ENCODE measurements at regions not wholly inside any gene's neighbourhood (a gene's known extent, or its start where the extent isn't known, plus 50 kb on each side); places are given as distances from the start of the nearest gene placed in this dataset.

DNA sequence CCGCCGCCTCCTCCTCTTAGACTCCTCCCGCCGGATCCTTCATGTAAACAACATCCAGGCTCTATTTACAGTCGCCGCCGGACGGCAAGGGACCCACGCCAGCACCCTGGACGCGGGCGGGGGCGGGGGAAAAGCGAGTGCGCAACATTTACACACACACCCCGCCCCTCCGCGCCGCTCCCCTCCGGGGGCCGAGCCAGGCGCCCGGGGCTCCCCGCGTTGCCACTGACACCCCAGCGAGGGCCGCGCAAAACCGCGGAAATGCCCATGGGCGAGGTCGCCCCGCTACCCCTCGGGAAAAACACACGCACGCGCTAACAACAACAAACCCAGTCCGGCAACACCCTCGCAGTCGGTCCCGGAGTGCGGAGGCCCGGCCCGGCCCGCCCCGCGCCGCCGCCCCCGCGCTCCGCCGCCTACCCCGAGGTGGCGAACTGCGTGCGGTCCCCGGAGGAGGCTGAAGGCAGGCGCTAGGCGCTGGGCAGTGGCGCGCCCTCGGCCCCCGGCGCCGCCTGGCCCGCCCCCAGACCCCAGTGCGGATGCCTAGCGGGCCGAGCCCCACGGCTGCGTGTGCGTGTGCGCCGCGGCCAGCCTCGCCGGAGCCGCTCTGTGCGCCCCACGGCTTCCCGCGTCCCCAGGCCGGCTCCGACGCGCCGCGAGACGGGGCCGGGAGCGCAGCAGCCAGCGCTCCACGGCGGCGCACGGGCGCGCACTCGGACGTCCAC lies 81.1 kb upstream of the AK4 start:
- TF ChIP-seq CTCF (IDR thresholded peaks at IDR 0.05; ENCODE audit: low read depth, low read length), result no peak
- DNase-seq (ENCODE audit: low read depth in 2 of 2), result peak; percentile 78 to 95
- H3K4me3 ChIP-seq (replicated peaks in 1 of 2; ENCODE audit: low read depth in 2 of 2, low read length in 2 of 2), result peak overlapping the region; percentile 59 to 84

DNA sequence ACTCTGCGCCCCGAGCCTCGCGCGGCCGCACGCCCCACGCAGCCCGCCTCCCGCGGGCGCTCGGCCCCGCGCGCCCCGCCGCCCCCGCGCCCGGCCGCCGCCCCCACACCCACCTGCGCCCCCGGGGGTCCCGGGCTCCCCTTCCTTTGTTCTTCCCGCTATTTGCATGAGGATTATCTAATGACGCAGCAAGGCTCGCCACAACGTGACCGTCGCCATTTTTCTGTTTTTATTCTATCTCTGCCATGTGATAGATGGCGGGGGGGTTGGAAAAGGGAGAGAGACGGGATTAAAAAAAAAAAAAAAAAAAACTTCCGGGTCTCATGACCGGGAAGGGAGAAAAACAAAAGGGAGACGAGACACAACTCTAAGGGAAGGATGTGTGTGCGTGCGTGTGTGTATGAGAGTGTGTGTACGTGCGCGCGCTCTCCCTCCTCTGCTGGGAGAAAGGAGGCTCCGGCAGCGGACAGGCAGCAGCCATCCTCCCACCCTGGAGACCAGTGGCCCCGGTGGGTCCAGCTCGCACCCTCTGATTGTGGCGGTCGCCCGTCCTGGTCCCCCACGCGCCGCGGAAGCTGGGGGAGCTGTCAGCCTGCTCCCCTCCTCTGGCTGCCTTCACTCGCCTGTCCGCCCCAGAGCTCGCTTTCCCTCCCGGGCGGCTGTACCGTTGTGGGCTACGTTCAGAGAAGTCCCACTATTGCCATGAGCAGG lies 80.4 kb upstream of the AK4 start:
- peak; percentile 76 to 93 for DNase-seq (ENCODE audit: low read depth in 2 of 2)
- no peak for TF ChIP-seq CTCF (IDR thresholded peaks at IDR 0.05; ENCODE audit: low read depth, low read length)
- peak overlapping the region; percentile 82 to 84 for H3K4me3 ChIP-seq (replicated peaks in 1 of 2; ENCODE audit: low read depth in 2 of 2, low read length in 2 of 2)

DNA sequence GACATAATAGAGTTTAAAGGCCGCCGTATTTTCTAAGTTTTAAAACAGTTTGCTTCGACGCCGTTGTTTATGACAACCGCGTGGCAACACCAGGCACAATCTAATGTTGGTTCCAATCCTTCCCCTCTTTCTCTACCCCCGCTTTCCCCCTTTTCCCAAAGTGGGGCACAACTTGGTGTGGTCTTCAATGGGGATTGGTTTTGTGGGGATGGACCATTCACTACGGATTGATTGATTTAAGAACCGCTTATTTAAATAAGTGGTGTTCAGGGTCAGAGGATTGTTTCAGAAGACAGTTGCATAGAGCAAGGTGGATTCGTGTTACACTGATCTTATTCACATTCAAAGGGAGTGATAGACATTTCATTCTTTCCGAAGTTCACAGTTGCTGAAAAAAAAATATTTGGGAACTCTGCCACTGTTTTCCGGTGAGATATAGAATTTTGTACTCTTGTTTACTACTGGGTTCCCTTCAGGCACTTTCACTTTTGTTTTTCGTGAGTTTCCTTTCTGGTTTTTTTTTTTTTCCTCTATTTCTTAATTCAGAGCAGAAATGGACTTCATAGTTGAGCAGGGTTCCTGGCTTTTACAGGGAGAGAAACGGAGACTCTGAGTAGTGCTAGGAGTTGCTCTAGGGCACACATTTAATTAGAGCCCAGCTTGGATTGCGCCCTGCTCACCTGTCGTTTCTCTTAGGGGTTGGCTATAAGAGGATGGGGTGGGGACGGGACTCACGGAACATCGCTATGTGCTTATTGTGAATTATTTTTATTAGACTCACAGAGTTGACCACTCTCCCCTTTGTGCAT lies 79.6 kb upstream of the AK4 start:
- peak; percentile 31 to 68 for DNase-seq (ENCODE audit: low read depth in 2 of 2)
- no peak for TF ChIP-seq CTCF (IDR thresholded peaks at IDR 0.05; ENCODE audit: low read depth, low read length)
- H3K4me3 ChIP-seq (replicated peaks in 1 of 2; ENCODE audit: low read depth in 2 of 2, low read length in 2 of 2), result peak overlapping the region; percentile 82 to 84

GRCh38 chr1:65069011-65069565 lies 78.9 kb upstream of the AK4 start:
- peak overlapping the region; percentile 82 to 84 for H3K4me3 ChIP-seq (replicated peaks in 1 of 2; ENCODE audit: low read depth in 2 of 2, low read length in 2 of 2)

GRCh38 chr1:65072845-65073244 lies 75.2 kb upstream of the AK4 start:
- no peak for DNase-seq (ENCODE audit: low read depth in 2 of 2)
- no peak for TF ChIP-seq CTCF (IDR thresholded peaks at IDR 0.05; ENCODE audit: low read depth, low read length)
- no peak overlapping the region for H3K4me3 ChIP-seq (replicated peaks in 1 of 2; ENCODE audit: low read depth in 2 of 2, low read length in 2 of 2)

More at GRCh38 chr1:65069011-65069565, 78.9 kb upstream of the AK4 start:
- TF ChIP-seq CTCF (IDR thresholded peaks at IDR 0.05; ENCODE audit: low read depth, low read length), result no peak
- DNase-seq (ENCODE audit: low read depth in 2 of 2), result no peak

GRCh38 chr1:65075123-65075976 lies 72.7 kb upstream of the AK4 start:
- DNase-seq (ENCODE audit: low read depth in 2 of 2), result peak; percentile 78 to 85
- no peak overlapping the region for H3K4me3 ChIP-seq (replicated peaks in 1 of 2; ENCODE audit: low read depth in 2 of 2, low read length in 2 of 2)
- TF ChIP-seq CTCF (IDR thresholded peaks at IDR 0.05; ENCODE audit: low read depth, low read length), result peak; percentile 78
